Tibial nerve (tissue), 3 donors: ENCODE measurements at regions not wholly inside any gene's neighbourhood (a gene's known extent, or its start where the extent isn't known, plus 50 kb on each side); places are given as distances from the start of the nearest gene placed in this dataset.

Experiments
- CTCF ChIP-seq, 5 experiments: fragments of 200-600 bp in 3 of 5; fragments of 450-650 bp in 2 of 5; sonication (generic) in 3 of 5; IDR thresholded peaks; one replicate each; pipeline ENCODE4 v1.5.1; 2016 to 2019; ENCODE audit warnings: antibody characterized with exemption in 5 of 5, mild to moderate bottlenecking in 3 of 5, moderate library complexity in 2 of 5
- POLR2A ChIP-seq, 2 donors: fragments of 450-650 bp; IDR thresholded peaks; one replicate each; pipeline ENCODE4 v1.6.1; 2017; ENCODE audit warnings: antibody characterized with exemption in 2 of 2, mild to moderate bottlenecking in 2 of 2, moderate library complexity in 2 of 2

- no peak for TF ChIP-seq CTCF (IDR thresholded peaks at IDR 0.05)
- TF ChIP-seq POLR2A (IDR thresholded peaks at IDR 0.05) = no peak
Observed at GRCh38 chr1:172766462-172766861, 107.6 kb downstream of the FASLG start.
